K562 (cell line): ENCODE measurements at regions not wholly inside any gene's neighbourhood (a gene's known extent, or its start where the extent isn't known, plus 50 kb on each side); places are given as distances from the start of the nearest gene placed in this dataset.

Experiments
- ATAC-seq: fragments of 200-7000 bp; cut with Tn5 transposase; 3 replicates; pipeline ENCODE4 v1.9.1; 2020; ENCODE audit warnings: moderate library complexity
- BruUV-seq: library from RNA; stranded (reverse); fragments of 400-500 nt; replicated peaks from 2 replicates; lab custom pipeline; 2021; lab: Mats Ljungman, UMichigan
- CTCF ChIA-PET: fragments of 300-600 bp; formaldehyde crosslinking; extraction: SDS; loops from one replicate; lab custom pipeline; 2021; ENCODE audit warnings: low intra/inter-chr PET ratio; lab: Yijun Ruan, JAX
- POLR2A ChIA-PET: fragments of 300-600, 350-650 bp; sonication (Branson Sonifier 250); formaldehyde crosslinking; extraction: SDS; loops from one replicate; lab custom pipeline; 2021; ENCODE audit warnings: antibody characterized with exemption, inconsistent platforms; lab: Yijun Ruan, JAX
- DNase-seq, 4 experiments: peaks; one replicate each; pipeline versions ENCODE4 v3.0.0 to v3.0.0-alpha.2; 2011 to 2018; ENCODE audit warnings: low spot score in 3 of 4, mixed read lengths in 3 of 4; ENCODE audit errors: extremely low read depth in 1 of 4
- FAIRE-seq: peaks from 2 replicates; lab custom pipeline; 2011; peaks lifted over from hg19 to GRCh38; lab: Jason Lieb, UNC
- H2AFZ ChIP-seq: 2 replicates; pipeline ENCODE4 v1.6.0; 2011; ENCODE audit warnings: low read depth, low read length, control low read depth, inconsistent platforms
- H3K27ac ChIP-seq: fragments of 200-600 bp; 3 replicates; pipeline ENCODE4 v1.8.0; 2011; ENCODE audit warnings: low read depth, mild to moderate bottlenecking, control low read depth, inconsistent platforms, low read length, moderate library complexity, mixed read lengths; ENCODE audit errors: extremely low read depth
- H3K27me3 ChIP-seq, 2 experiments: fragments of 300-600 bp in 1 of 2; 2 replicates in 1 of 2; 3 replicates in 1 of 2; pipeline versions ENCODE4 v1.6.0 to v1.8.0; 2011; ENCODE audit warnings: inconsistent platforms in 2 of 2, low read length in 2 of 2, mild to moderate bottlenecking in 1 of 2, mixed read lengths in 1 of 2, moderate library complexity in 1 of 2; ENCODE audit not compliant: control insufficient read depth in 2 of 2, insufficient read depth in 2 of 2
- H3K36me3 ChIP-seq: fragments of 300-600 bp; 3 replicates; pipeline ENCODE4 v1.8.0; 2011; ENCODE audit warnings: mild to moderate bottlenecking, low read length, inconsistent platforms; ENCODE audit not compliant: control insufficient read depth, insufficient read depth
- H3K4me1 ChIP-seq, 2 experiments: fragments of 200-600 bp in 1 of 2; replicated peaks in 1 of 2; 2 replicates in 1 of 2; 3 replicates in 1 of 2; pipeline versions ENCODE4 v1.5.1 to v1.8.0; 2011; ENCODE audit warnings: inconsistent platforms in 2 of 2, low read length in 2 of 2, mild to moderate bottlenecking in 1 of 2, mixed read lengths in 1 of 2, moderate library complexity in 1 of 2; ENCODE audit not compliant: control insufficient read depth in 2 of 2, insufficient read depth in 2 of 2
- H3K4me2 ChIP-seq: 2 replicates; pipeline ENCODE4 v1.6.1; 2011; ENCODE audit warnings: low read length, control low read depth, inconsistent platforms, mixed read lengths; ENCODE audit not compliant: insufficient read depth
- H3K4me3 ChIP-seq: fragments of 200-600 bp; sonication (generic), shearing (Covaris generic); 2 replicates; pipeline ENCODE4 v1.5.1; 2016; ENCODE audit warnings: control low read depth, inconsistent platforms
- H3K79me2 ChIP-seq: fragments of 200-600 bp; 3 replicates; pipeline ENCODE4 v1.8.0; 2011; ENCODE audit warnings: low read length, inconsistent platforms; ENCODE audit not compliant: control insufficient read depth, insufficient read depth
- H3K9ac ChIP-seq, 2 experiments: 2 replicates each; pipeline versions ENCODE4 v1.6.0 to v1.6.1; 2011; ENCODE audit warnings: low read depth in 2 of 2, low read length in 2 of 2, control low read depth in 1 of 2, inconsistent platforms in 1 of 2, mild to moderate bottlenecking in 1 of 2, mixed read lengths in 1 of 2; ENCODE audit not compliant: insufficient read depth in 1 of 2
- H3K9me1 ChIP-seq: one replicate; pipeline ENCODE4 v1.6.0; 2011; ENCODE audit warnings: inconsistent platforms, mild to moderate bottlenecking, low read length, moderate library complexity; ENCODE audit not compliant: control insufficient read depth, insufficient read depth
- H3K9me3 ChIP-seq: replicated peaks from 2 replicates; pipeline ENCODE4 v1.5.1; 2011; ENCODE audit warnings: low read depth, low read length, inconsistent platforms; ENCODE audit not compliant: control insufficient read depth, insufficient read depth
- H4K20me1 ChIP-seq: replicated peaks from 2 replicates; pipeline ENCODE4 v1.6.1; 2011; ENCODE audit warnings: low read length, inconsistent platforms, mixed read lengths; ENCODE audit not compliant: control insufficient read depth, insufficient read depth
- C11orf30 ChIP-seq: fragments of 450-650 bp; IDR thresholded peaks from 2 replicates; pipeline ENCODE4 v1.6.1; 2016; ENCODE audit warnings: low read depth, mild to moderate bottlenecking
- CREM ChIP-seq: IDR thresholded peaks from 2 replicates; pipeline ENCODE4 v1.6.1; 2014; ENCODE audit warnings: antibody characterized with exemption, low read depth
- CTCF ChIP-seq, 3 experiments: IDR thresholded peaks in 2 of 3; conservative IDR thresholded peaks in 1 of 3; 2 replicates each; pipeline ENCODE4 v1.5.1; 2011 to 2012; ENCODE audit warnings: low read length in 3 of 3, mild to moderate bottlenecking in 3 of 3, control low read depth in 2 of 3, improper control_type of control experiment in 1 of 3, inconsistent platforms in 1 of 3, low read depth in 1 of 3, mixed read lengths in 1 of 3, moderate library complexity in 1 of 3; ENCODE audit not compliant: insufficient read depth in 2 of 3
- ELK1 ChIP-seq: sonication (generic); formaldehyde crosslinking; IDR thresholded peaks from 2 replicates; pipeline ENCODE4 v1.8.1; 2022; ENCODE audit warnings: missing genetic modification reagents
- HLTF ChIP-seq: fragments of 450-650 bp; IDR thresholded peaks from 2 replicates; pipeline ENCODE4 v1.6.1; 2016
- NUFIP1 ChIP-seq: fragments of 450-650 bp; IDR thresholded peaks from 2 replicates; pipeline ENCODE4 v1.6.1; 2018; ENCODE audit not compliant: partially characterized antibody
- RBM25 ChIP-seq: fragments of 200-400 bp; formaldehyde crosslinking; IDR thresholded peaks from 2 replicates; pipeline ENCODE4 v1.6.1; 2018; ENCODE audit warnings: low read length, low read depth, moderate library complexity; ENCODE audit not compliant: severe bottlenecking
- TRIM24 ChIP-seq, 2 experiments: fragments of 450-650 bp; IDR thresholded peaks; 2 replicates each; pipeline ENCODE4 v1.6.1; 2016
- TRIM28 ChIP-seq: fragments of 450-650 bp; IDR thresholded peaks from 2 replicates; pipeline ENCODE4 v1.6.1; 2017
- ZBTB11 ChIP-seq, 3 experiments: fragments of 200-800 bp in 1 of 3; fragments of 250-450 bp in 1 of 3; fragments of 450-650 bp in 1 of 3; sonication (Bioruptor Pico) in 1 of 3; sonication (Bioruptor generic) in 1 of 3; formaldehyde crosslinking in 1 of 3; IDR thresholded peaks; 2 replicates each; pipeline versions ENCODE4 v1.6.1 to v1.8.0; 2016 to 2022; ENCODE audit warnings: mild to moderate bottlenecking in 2 of 3, missing genetic modification characterization in 2 of 3, missing compliant biosample characterization in 1 of 3, moderate library complexity in 1 of 3
- ZKSCAN3 ChIP-seq: fragments of 250-450 bp; sonication (Bioruptor Pico); IDR thresholded peaks from 2 replicates; pipeline ENCODE4 v1.4.0; 2020
- ZNF316 ChIP-seq: fragments of 450-650 bp; IDR thresholded peaks from 2 replicates; pipeline ENCODE4 v1.6.1; 2016
- ZNF436 ChIP-seq: fragments of 250-450, 450-650 bp; sonication (Bioruptor Pico); formaldehyde crosslinking; IDR thresholded peaks from 2 replicates; pipeline ENCODE4 v1.7.0; 2020; ENCODE audit warnings: mild to moderate bottlenecking
- ZNF507 ChIP-seq: conservative IDR thresholded peaks from 2 replicates; pipeline ENCODE4 v1.6.1; 2017; ENCODE audit warnings: missing genetic modification characterization, missing compliant biosample characterization
- WGBS: fragments of 100-300 bp; shearing (Covaris generic); methylation state at CpG from one replicate; pipeline ENCODE4 v1.1.6; 2016; ENCODE audit warnings: low coverage, mixed read lengths; ENCODE audit not compliant: insufficient coverage; ENCODE audit errors: missing lambda C conversion rate; 5-methylcytosine and 5-hydroxymethylcytosine counted together
- in situ Hi-C: fragments of 300-500 bp; cut with MboI; formaldehyde crosslinking; loops from 4 replicates; pipeline ENCODE4 v1.15.0; 2018; ENCODE audit warnings: inconsistent platforms, mixed read lengths
- intact Hi-C: fragments of 100-400 bp; cut with micrococcal nuclease; formaldehyde crosslinking; loops from 2 replicates; pipeline ENCODE4 v1.14.2; 2022

GRCh38 chr5:30324083-30324482 lies 869.4 kb upstream of the CDH6 start (continued):
- TF ChIP-seq ZBTB11 (CRISPR knock-in tag; IDR thresholded peaks at IDR 0.05) (no peak), ELK1 (no peak)

DNA sequence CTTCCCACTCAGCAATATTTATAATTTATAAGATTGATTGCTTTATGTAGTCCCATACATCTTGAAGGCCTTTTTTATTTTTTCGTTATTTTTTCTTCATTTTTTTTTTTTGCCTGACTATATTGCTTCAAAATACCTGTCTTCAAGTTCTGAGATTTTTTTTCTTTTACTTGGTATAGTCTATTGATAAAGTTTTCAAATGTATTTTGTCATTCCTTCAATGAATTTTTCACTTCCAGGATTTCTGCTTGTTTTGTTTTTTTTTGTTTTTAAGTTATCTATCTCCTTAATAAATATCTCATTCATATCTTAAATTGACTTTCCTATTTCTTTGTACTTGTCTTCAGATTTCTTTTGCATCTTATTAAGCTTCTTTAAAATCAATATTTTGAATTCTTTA lies 905.6 kb upstream of the CDH6 start:
- Histone ChIP-seq H3K9ac (no peak overlapping the region), H3K4me1 (no peaks in the 10 kb centered on the region), H3K4me2 (no peak overlapping the region), H3K9me3 (peaks cover 6% of the 10 kb centered on the region), H3K27me3 (no peaks in the 10 kb centered on the region), H3K4me3 (no peak overlapping the region), H3K79me2 (no peaks in the 10 kb centered on the region), H3K9me1 (no peaks in the 10 kb centered on the region), H3K36me3 (no peaks in the 10 kb centered on the region), H3K27ac (no peak overlapping the region), H4K20me1 (no peaks in the 10 kb centered on the region), H2AFZ (no peak overlapping the region)
- ChIA-PET CTCF (no interaction called here), POLR2A (no interaction called here)
- BruUV-seq = no TSS peak
- TF ChIP-seq RBM25 (no peak), CTCF (IDR thresholded peaks at IDR 0.05 in 2 of 3, conservative IDR thresholded peaks at IDR 0.05 in 1 of 3; ENCODE audit: insufficient read depth in 2 of 3, low read depth in 1 of 3, low read length in 3 of 3) (no peak), ZNF507 (tag) (no peak), NUFIP1 (no peak), ZKSCAN3 (CRISPR knock-in tag) (no peak), TRIM28 (peak; percentile 81; the same call in 1 of the 2 replicates), C11orf30 (peak; percentile 42; the same call in 1 of the 2 replicates), HLTF (0 out of 2 replicates have a peak, but pooled peaks have one; percentile 77), ZNF316 (peak; percentile 74), ZNF436 (CRISPR knock-in tag) (no peak), CREM (no peak), TRIM24 (IDR thresholded peaks at IDR 0.05) (0 out of 4 replicates have a peak, but pooled peaks of 1 of the 2 experiments have one; percentile 16)
- FAIRE-seq (no peak), DNase-seq (no peak), ATAC-seq (no peak)
- intact Hi-C loops (no loop called here), in situ Hi-C loops (no loop called here)
- WGBS = 0% methylated on average over 1 of the region's 1 CpG
